ENCODE measurements at regions not wholly inside any gene's neighbourhood (a gene's known extent, or its start where the extent isn't known, plus 50 kb on each side); places are given as distances from the start of the nearest gene placed in this dataset.
"Not testable (repeated sequence)": the region's sequence is repeated elsewhere in the genome, so short reads cannot be mapped to it uniquely, and the experiment has no call there.

- DNase-seq (ENCODE audit: insufficient read length, low spot score) (no peak), FAIRE-seq (no peak)
- peak; percentile 21 for TF ChIP-seq CTCF (IDR thresholded peaks at IDR 0.05; ENCODE audit: insufficient read depth, missing control alignments)
Measured at GRCh38 chr5:114898602-114899001, 271.1 kb downstream of the TRIM36 start.

GRCh38 chr5:114883675-114884074 lies 286.0 kb downstream of the TRIM36 start:
- TF ChIP-seq CTCF (IDR thresholded peaks at IDR 0.05; ENCODE audit: insufficient read depth, missing control alignments), result no peak
- no peak for FAIRE-seq
- no peak for DNase-seq (ENCODE audit: insufficient read length, low spot score)

GRCh38 chr5:114859438-114859735 lies 310.3 kb downstream of the TRIM36 start:
- DNase-seq (ENCODE audit: insufficient read length, low spot score), result no peak
- FAIRE-seq, result no peak
- TF ChIP-seq CTCF (IDR thresholded peaks at IDR 0.05; ENCODE audit: insufficient read depth, missing control alignments), result no peak

- FAIRE-seq (no peak), DNase-seq (ENCODE audit: insufficient read length, low spot score) (no peak)
- no peak for TF ChIP-seq CTCF (IDR thresholded peaks at IDR 0.05; ENCODE audit: insufficient read depth, missing control alignments)
Measured at GRCh38 chr5:114858665-114859437, 310.9 kb downstream of the TRIM36 start.

GRCh38 chr5:114857941-114858551 lies 311.7 kb downstream of the TRIM36 start:
- no peak for DNase-seq (ENCODE audit: insufficient read length, low spot score)
- FAIRE-seq, result no peak
- TF ChIP-seq CTCF (IDR thresholded peaks at IDR 0.05; ENCODE audit: insufficient read depth, missing control alignments), result no peak

GRCh38 chr5:114844711-114845110 lies 325.0 kb downstream of the TRIM36 start:
- DNase-seq (ENCODE audit: insufficient read length, low spot score); FAIRE-seq: not testable (repeated sequence)

GRCh38 chr5:114839360-114839759 lies 330.3 kb downstream of the TRIM36 start:
- FAIRE-seq (no peak), DNase-seq (ENCODE audit: insufficient read length, low spot score) (no peak)
- no peak for TF ChIP-seq CTCF (IDR thresholded peaks at IDR 0.05; ENCODE audit: insufficient read depth, missing control alignments)
